SK-N-SH treated with all-trans-retinoic acid at 6 μM for 48 hours (cell line): ENCODE measurements at regions not wholly inside any gene's neighbourhood (a gene's known extent, or its start where the extent isn't known, plus 50 kb on each side); places are given as distances from the start of the nearest gene placed in this dataset.

Source experiments
- ATAC-seq: fragments of 200-7000 bp; cut with Tn5 transposase; 3 replicates; pipeline ENCODE4 v1.9.1; 2020; ENCODE audit warnings: mild to moderate bottlenecking, moderate library complexity
- BACH2 ChIP-seq: fragments of 250-450 bp; sonication (Bioruptor Pico); IDR thresholded peaks from 2 replicates; pipeline ENCODE4 v1.9.0; 2021; ENCODE audit warnings: mild to moderate bottlenecking, borderline replicate concordance
- CSDC2 ChIP-seq: fragments of 250-450 bp; sonication (Bioruptor Pico); IDR thresholded peaks from 2 replicates; pipeline ENCODE4 v1.5.0; 2020; ENCODE audit warnings: mild to moderate bottlenecking, moderate library complexity
- ESRRG ChIP-seq: fragments of 250-450 bp; sonication (Bioruptor Pico); IDR thresholded peaks from 2 replicates; pipeline ENCODE4 v1.6.1; 2021; ENCODE audit warnings: mild to moderate bottlenecking
- OSR1 ChIP-seq: fragments of 250-450 bp; sonication (Bioruptor Pico); IDR thresholded peaks from 2 replicates; pipeline ENCODE4 v1.8.0; 2022; ENCODE audit warnings: moderate library complexity, mild to moderate bottlenecking, inconsistent platforms
- POU6F1 ChIP-seq: fragments of 250-450 bp; sonication (Bioruptor Pico); IDR thresholded peaks from 2 replicates; pipeline ENCODE4 v1.8.0; 2021; ENCODE audit warnings: low read depth, mild to moderate bottlenecking, moderate library complexity, borderline replicate concordance
- PPARA ChIP-seq: fragments of 250-450 bp; sonication (Bioruptor Pico); IDR thresholded peaks from 2 replicates; pipeline ENCODE4 v1.5.0; 2020; ENCODE audit warnings: mild to moderate bottlenecking, borderline replicate concordance
- SNAI2 ChIP-seq: fragments of 250-450 bp; sonication (Bioruptor Pico); IDR thresholded peaks from 2 replicates; pipeline ENCODE4 v1.5.0; 2020; ENCODE audit warnings: mild to moderate bottlenecking, moderate library complexity
- TCF4 ChIP-seq: fragments of 250-450 bp; sonication (Bioruptor Pico); IDR thresholded peaks from 2 replicates; pipeline ENCODE4 v1.8.0; 2021; ENCODE audit warnings: mild to moderate bottlenecking, moderate library complexity, borderline replicate concordance
- TOX ChIP-seq: fragments of 250-450 bp; sonication (Bioruptor Pico); IDR thresholded peaks from 2 replicates; pipeline ENCODE4 v1.8.0; 2021; ENCODE audit warnings: mild to moderate bottlenecking, moderate library complexity, borderline replicate concordance
- TSHZ2 ChIP-seq: fragments of 250-450 bp; sonication (Bioruptor Pico); IDR thresholded peaks from 2 replicates; pipeline ENCODE4 v1.5.0; 2020; ENCODE audit warnings: mild to moderate bottlenecking, moderate library complexity
- ZFP3 ChIP-seq: fragments of 250-450 bp; sonication (Bioruptor Pico); IDR thresholded peaks from 2 replicates; pipeline ENCODE4 v1.5.0; 2020; ENCODE audit warnings: mild to moderate bottlenecking, moderate library complexity
- ZNF565 ChIP-seq: fragments of 450-650 bp; formaldehyde crosslinking; conservative IDR thresholded peaks from 2 replicates; pipeline ENCODE4 v1.5.0; 2020; ENCODE audit warnings: low read depth, mild to moderate bottlenecking, moderate library complexity
- ZNF70 ChIP-seq: fragments of 450-650 bp; formaldehyde crosslinking; IDR thresholded peaks from 2 replicates; pipeline ENCODE4 v1.5.0; 2020; ENCODE audit warnings: mild to moderate bottlenecking, moderate library complexity
- TF ChIP-seq, protein P1 (sequence below): fragments of 250-450 bp; sonication (Bioruptor Pico); IDR thresholded peaks from 2 replicates; pipeline ENCODE4 v1.8.0; 2020; ENCODE audit warnings: mild to moderate bottlenecking, moderate library complexity, borderline replicate concordance
- TF ChIP-seq, protein P2 (sequence below): fragments of 250-450 bp; sonication (Bioruptor Pico); IDR thresholded peaks from 2 replicates; pipeline ENCODE4 v1.5.1; 2021; ENCODE audit warnings: mild to moderate bottlenecking, moderate library complexity

GRCh38 chr4:23153076-23153475, 460.3 kb downstream of the GBA3 start:
- TF ChIP-seq POU6F1 (CRISPR knock-in tag) (no peak), ZNF565 (no peak), TOX (no peak), OSR1 (CRISPR knock-in tag) (no peak)
- TF ChIP-seq, protein P1, sequence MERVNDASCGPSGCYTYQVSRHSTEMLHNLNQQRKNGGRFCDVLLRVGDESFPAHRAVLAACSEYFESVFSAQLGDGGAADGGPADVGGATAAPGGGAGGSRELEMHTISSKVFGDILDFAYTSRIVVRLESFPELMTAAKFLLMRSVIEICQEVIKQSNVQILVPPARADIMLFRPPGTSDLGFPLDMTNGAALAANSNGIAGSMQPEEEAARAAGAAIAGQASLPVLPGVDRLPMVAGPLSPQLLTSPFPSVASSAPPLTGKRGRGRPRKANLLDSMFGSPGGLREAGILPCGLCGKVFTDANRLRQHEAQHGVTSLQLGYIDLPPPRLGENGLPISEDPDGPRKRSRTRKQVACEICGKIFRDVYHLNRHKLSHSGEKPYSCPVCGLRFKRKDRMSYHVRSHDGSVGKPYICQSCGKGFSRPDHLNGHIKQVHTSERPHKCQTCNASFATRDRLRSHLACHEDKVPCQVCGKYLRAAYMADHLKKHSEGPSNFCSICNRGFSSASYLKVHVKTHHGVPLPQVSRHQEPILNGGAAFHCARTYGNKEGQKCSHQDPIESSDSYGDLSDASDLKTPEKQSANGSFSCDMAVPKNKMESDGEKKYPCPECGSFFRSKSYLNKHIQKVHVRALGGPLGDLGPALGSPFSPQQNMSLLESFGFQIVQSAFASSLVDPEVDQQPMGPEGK: no peak
- ATAC-seq: no peak

DNA sequence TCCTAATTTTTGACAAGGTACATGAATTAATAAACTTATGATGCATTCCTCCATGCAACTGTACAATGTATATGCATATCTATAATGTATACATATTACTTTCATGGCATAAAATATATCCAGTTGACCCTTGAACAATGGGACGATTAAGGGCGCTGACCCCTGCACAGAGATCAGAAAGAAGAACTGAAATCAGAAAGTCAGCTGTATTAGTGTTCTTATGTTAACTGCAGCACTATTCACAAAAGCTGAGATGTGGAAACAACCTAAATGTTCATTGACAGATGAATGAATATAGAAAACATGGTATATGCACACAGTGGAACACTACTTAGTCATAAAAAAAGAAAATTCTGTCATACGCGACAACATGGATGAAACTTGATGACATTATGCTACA, 457.1 kb downstream of the GBA3 start:
- no peak for ATAC-seq
- TF ChIP-seq PPARA (CRISPR knock-in tag) (no peak), TOX (no peak), TSHZ2 (CRISPR knock-in tag) (no peak), TCF4 (CRISPR knock-in tag) (no peak), POU6F1 (CRISPR knock-in tag) (no peak), SNAI2 (CRISPR knock-in tag) (no peak), ZFP3 (CRISPR knock-in tag) (no peak), OSR1 (CRISPR knock-in tag) (no peak), CSDC2 (CRISPR knock-in tag) (no peak)

- TF ChIP-seq TOX (no peak), ZNF70 (CRISPR knock-in tag) (no peak), OSR1 (CRISPR knock-in tag) (no peak), ZNF565 (no peak), BACH2 (CRISPR knock-in tag) (no peak), ESRRG (CRISPR knock-in tag) (no peak)
- TF ChIP-seq, protein P1: no peak
- TF ChIP-seq, protein P2, sequence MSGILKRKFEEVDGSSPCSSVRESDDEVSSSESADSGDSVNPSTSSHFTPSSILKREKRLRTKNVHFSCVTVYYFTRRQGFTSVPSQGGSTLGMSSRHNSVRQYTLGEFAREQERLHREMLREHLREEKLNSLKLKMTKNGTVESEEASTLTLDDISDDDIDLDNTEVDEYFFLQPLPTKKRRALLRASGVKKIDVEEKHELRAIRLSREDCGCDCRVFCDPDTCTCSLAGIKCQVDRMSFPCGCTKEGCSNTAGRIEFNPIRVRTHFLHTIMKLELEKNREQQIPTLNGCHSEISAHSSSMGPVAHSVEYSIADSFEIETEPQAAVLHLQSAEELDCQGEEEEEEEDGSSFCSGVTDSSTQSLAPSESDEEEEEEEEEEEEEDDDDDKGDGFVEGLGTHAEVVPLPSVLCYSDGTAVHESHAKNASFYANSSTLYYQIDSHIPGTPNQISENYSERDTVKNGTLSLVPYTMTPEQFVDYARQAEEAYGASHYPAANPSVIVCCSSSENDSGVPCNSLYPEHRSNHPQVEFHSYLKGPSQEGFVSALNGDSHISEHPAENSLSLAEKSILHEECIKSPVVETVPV: no peak
- ATAC-seq: no peak
Observed at GRCh38 chr4:23144707-23145106, 452.0 kb downstream of the GBA3 start.
